Glutamatergic neuron (in vitro differentiated cells): ENCODE measurements at regions not wholly inside any gene's neighbourhood (a gene's known extent, or its start where the extent isn't known, plus 50 kb on each side); places are given as distances from the start of the nearest gene placed in this dataset.
"Not testable (repeated sequence)": the region's sequence is repeated elsewhere in the genome, so short reads cannot be mapped to it uniquely, and the experiment has no call there.

Source experiments
- DNase-seq: peaks from one replicate; pipeline ENCODE4 v3.0.0; 2022
- H3K27ac Mint-ChIP-seq: one replicate; pipeline ENCODE4 v1.8.0; 2020; ENCODE audit warnings: mild to moderate bottlenecking, mixed read lengths, inconsistent platforms; ENCODE audit not compliant: unreplicated experiment
- H3K27me3 Mint-ChIP-seq: one replicate; pipeline ENCODE4 v1.8.0; 2020; ENCODE audit warnings: mild to moderate bottlenecking, moderate library complexity, mixed read lengths, inconsistent platforms; ENCODE audit not compliant: unreplicated experiment
- H3K36me3 Mint-ChIP-seq: one replicate; pipeline ENCODE4 v1.8.0; 2020; ENCODE audit warnings: mild to moderate bottlenecking, mixed read lengths, inconsistent platforms; ENCODE audit not compliant: unreplicated experiment
- H3K4me1 Mint-ChIP-seq: one replicate; pipeline ENCODE4 v1.8.0; 2020; ENCODE audit warnings: mild to moderate bottlenecking, low read depth, mixed read lengths, inconsistent platforms; ENCODE audit not compliant: unreplicated experiment
- H3K4me3 Mint-ChIP-seq: one replicate; pipeline ENCODE4 v1.8.0; 2020; ENCODE audit warnings: mild to moderate bottlenecking, mixed read lengths, inconsistent platforms; ENCODE audit not compliant: unreplicated experiment
- H3K9me3 Mint-ChIP-seq: one replicate; pipeline ENCODE4 v1.8.0; 2020; ENCODE audit warnings: mild to moderate bottlenecking, moderate library complexity, mixed read lengths, inconsistent platforms; ENCODE audit not compliant: unreplicated experiment

DNA sequence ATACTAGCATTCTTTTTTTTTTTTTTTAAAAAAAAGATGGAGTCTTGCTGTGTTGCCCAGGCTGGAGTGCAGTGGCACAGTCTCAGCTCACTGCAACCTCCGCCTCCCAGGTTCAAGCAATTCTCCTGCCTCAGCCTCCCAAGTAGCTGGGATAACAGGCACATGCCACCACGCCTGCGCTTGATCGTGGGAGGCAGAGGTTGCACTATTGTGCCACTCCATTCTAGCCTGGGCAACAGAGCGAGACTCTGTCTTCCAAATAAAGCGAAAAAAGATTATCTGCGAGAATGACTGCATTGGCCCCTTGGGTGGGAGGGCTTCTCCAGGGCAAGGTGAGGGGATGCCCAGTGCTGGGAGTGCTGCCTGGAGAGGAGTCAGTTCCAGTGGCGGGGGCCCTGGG, 1357.1 kb downstream of the CDH12 start:
- not testable (repeated sequence) for H3K4me3 Mint-ChIP-seq, H3K9me3 Mint-ChIP-seq, H3K27me3 Mint-ChIP-seq, H3K36me3 Mint-ChIP-seq, DNase-seq, H3K4me1 Mint-ChIP-seq, H3K27ac Mint-ChIP-seq

- not testable (repeated sequence) for H3K27me3 Mint-ChIP-seq, DNase-seq, H3K4me3 Mint-ChIP-seq, H3K4me1 Mint-ChIP-seq, H3K9me3 Mint-ChIP-seq, H3K27ac Mint-ChIP-seq, H3K36me3 Mint-ChIP-seq
Measured at GRCh38 chr5:21495235-21495634, 1357.9 kb downstream of the CDH12 start.

DNA sequence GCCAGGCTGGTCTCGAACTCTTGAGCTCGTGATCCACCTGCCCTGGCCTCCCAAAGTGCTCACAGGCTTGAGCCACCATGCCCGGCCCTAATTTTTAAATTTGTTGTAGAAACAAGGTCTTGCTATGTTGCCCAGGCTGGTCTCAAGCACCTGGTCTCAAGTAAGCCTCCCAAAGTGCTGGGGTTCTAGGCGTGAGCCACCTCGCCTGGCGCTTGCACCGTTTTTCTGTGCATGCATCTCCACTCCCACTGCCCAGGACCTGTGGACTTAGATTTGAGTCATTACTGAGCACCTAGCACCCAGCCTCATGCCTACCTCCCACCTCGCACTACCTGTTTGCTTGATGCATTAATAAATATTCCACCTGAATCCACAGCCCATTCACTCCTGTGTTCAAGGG, 1359.1 kb downstream of the CDH12 start:
- not testable (repeated sequence) for H3K27ac Mint-ChIP-seq, H3K4me1 Mint-ChIP-seq, H3K4me3 Mint-ChIP-seq, H3K27me3 Mint-ChIP-seq, H3K9me3 Mint-ChIP-seq, DNase-seq, H3K36me3 Mint-ChIP-seq

DNA sequence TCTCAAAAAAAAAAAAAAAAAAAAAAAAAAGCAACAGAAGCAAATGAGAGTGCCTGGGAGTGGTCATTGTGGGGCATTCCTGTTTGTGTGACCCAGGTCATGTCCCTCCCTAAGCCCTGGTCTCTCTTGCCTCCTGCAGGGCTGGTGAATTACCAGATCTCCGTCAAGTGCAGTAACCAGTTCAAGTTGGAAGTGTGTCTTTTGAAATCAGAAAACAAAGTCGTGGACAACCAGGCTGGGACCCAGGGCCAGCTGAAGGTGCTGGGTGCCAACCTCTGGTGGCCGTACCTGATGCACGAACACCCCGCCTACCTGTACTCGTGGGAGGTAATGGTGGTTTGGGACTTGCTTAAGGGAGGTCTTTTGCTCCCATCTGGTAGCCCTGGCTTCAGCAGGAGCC, 1362.0 kb downstream of the CDH12 start:
- DNase-seq, H3K27me3 Mint-ChIP-seq, H3K9me3 Mint-ChIP-seq, H3K4me3 Mint-ChIP-seq, H3K36me3 Mint-ChIP-seq, H3K4me1 Mint-ChIP-seq, H3K27ac Mint-ChIP-seq: not testable (repeated sequence)

DNA sequence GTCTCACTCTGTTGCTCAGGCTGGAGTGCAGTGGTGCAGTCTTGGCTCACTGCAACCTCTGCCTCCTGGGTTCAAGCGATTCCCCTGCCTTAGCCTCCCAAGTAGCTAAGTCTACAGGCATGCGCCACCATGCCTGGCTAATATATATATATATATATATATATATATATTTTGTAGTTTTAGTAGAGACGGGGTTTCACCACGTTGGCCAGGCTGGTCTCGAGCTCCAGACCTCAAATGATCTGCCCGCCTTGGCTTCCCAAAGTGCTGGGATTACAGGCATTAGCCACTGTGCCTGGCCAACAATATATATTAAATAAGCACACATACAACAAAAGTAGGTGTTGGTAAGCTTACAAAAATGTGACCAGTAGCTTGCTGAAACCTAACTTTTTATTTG, 1364.3 kb downstream of the CDH12 start:
- H3K27ac Mint-ChIP-seq, H3K9me3 Mint-ChIP-seq, H3K4me1 Mint-ChIP-seq, H3K27me3 Mint-ChIP-seq, H3K4me3 Mint-ChIP-seq, DNase-seq, H3K36me3 Mint-ChIP-seq: not testable (repeated sequence)

GRCh38 chr5:21485458-21486000, 1367.6 kb downstream of the CDH12 start:
- H3K36me3 Mint-ChIP-seq, DNase-seq, H3K4me3 Mint-ChIP-seq, H3K4me1 Mint-ChIP-seq, H3K9me3 Mint-ChIP-seq, H3K27me3 Mint-ChIP-seq, H3K27ac Mint-ChIP-seq: not testable (repeated sequence)

DNA sequence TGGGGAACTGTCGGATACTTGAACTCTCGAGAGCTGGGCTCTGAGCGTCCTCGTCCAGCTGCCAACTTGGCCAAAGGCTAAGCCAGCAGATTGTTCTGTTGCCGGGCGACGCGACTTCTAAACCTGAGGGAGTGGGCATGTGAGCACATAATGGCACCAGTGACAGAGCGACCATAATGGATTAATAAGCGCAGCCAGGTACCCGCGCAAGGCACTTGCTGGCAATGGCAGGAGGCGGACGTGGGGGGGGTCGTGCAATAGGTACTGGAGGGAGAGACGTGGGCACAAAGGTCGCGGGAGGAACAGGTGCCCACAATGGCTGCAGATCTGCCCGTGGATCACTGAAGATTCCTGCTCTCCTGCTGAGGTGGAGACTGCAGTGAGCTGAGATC, 1368.7 kb downstream of the CDH12 start:
- not testable (repeated sequence) for H3K4me1 Mint-ChIP-seq, H3K27ac Mint-ChIP-seq, H3K9me3 Mint-ChIP-seq, H3K27me3 Mint-ChIP-seq, H3K36me3 Mint-ChIP-seq, DNase-seq, H3K4me3 Mint-ChIP-seq

DNA sequence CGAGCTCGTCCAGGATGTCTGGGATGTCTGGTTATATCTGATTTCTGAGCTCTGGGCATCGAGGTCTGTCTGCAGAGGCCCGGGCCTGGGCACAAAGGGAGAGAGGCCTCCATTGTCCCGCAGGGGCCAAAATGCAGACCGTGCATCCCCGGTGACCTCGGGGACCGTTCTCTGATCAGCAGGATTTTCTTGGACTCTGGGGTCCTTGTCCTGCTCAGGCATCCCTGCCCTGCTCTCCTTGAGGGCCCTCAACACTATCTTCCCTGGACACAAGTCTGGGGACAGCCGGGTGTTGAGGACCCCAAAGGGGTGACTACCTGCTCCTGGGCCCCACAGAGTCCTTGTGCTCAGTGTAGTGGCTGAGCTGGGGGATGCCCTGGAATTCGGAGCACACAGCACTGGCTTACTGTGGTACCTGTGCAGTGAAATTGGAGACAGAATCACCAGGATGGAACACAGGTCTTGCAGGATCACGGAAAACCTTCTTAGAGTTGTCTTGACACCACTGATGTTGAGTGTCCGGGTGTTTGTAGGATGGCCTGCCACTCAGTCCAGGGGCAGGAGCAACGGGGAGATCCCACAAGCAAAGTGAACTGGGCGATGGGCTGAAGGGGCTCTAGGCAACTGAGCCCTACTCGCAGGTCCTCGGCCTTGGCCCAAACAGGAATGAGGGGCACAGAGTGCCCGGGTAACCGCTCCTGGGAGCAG, 1369.2 kb downstream of the CDH12 start:
- H3K9me3 Mint-ChIP-seq, H3K4me3 Mint-ChIP-seq, H3K36me3 Mint-ChIP-seq, DNase-seq, H3K27me3 Mint-ChIP-seq, H3K4me1 Mint-ChIP-seq, H3K27ac Mint-ChIP-seq: not testable (repeated sequence)

DNA sequence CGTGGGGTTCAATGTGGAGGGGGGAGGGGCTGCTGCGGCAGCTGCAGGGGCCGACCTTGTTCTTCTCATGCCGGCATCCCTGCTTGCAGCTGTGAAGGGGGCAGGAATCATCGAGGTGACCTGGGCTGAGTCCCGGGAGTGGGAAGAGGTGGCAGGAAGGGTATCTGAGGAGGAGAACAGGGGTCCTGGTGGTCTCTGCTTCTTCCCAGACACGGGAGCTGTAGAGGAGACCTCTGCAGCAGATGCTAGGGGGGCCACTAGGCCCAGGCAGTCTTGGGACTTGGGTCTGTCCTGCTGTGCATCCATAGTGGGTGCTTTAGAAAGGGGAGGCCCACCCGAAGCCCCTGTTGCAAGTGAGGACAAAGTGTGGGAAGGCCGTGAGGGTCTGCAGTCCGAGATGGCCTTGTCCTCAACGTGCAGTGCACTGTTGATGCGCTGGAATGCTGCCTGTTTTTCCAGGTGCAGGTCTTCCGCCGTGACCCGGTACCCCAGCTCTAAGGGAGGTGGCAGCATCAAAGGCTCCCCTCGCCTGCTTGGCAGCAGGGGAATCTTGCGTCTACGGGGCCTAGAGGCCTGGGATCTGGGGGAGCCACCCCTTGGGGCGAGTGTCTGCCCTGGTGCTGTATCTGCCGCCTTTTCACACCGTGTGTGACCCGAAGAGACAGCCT, 1370.0 kb downstream of the CDH12 start:
- H3K27me3 Mint-ChIP-seq, H3K27ac Mint-ChIP-seq, H3K4me3 Mint-ChIP-seq, DNase-seq, H3K4me1 Mint-ChIP-seq, H3K9me3 Mint-ChIP-seq, H3K36me3 Mint-ChIP-seq: not testable (repeated sequence)

DNA sequence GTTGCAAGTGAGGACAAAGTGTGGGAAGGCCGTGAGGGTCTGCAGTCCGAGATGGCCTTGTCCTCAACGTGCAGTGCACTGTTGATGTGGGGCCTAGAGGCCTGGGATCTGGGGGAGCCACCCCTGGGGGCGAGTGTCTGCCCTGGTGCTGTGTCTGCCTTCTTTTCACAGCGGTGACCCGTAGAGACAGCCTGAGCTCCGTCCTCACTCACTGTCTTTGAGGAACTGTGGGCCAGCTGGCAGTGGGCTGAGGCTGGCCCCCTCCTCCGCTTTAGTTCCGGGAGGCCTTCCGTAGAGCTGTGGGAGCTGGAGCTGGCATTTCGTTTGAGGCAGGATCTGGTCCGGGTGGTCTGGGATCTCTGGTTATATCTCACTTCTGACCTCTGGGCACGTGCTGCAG, 1370.6 kb downstream of the CDH12 start:
- not testable (repeated sequence) for H3K9me3 Mint-ChIP-seq, H3K4me3 Mint-ChIP-seq, H3K4me1 Mint-ChIP-seq, H3K27me3 Mint-ChIP-seq, DNase-seq, H3K27ac Mint-ChIP-seq, H3K36me3 Mint-ChIP-seq

DNA sequence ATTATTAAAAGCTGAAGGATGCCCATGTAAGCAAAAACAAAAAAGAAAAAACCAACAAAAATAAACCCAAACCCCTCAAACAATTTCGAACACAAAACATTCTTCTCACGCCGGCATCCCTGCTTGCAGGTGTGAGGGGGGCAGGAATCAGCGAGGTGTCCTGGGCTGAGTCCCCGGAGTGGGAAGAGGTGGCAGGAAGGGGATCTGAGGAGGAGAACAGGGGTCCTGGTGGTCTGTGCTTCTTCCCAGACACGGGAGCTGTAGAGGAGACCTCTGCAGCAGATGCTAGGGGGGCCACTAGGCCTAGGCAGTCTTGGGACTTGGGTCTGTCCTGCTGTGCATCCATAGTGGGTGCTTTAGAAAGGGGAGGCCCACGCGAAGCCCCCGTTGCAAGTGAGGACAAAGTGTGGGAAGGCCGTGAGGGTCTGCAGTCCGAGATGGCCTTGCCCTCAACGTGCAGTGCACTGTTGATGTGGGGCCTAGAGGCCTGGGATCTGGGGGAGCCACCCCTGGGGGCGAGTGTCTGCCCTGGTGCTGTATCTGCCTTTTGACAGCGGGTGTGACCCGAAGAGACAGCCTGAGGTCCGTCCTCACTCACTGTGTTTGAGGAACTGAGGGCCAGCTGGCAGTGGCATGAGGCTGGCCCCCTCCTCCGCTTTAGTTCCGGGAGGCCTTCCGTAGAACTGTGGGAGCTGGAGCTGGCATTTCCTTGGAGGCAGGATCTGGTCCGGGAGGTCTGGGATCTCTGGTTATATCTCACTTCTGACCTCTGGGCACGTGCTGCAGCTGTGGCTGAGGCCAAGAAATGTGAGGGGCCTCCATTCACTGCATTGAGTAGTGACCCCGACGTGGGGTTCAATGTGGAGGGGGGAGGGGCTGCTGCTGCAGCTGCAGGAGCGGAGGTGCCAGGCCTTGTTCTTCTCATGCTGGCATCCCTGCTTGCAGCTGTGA, 1371.5 kb downstream of the CDH12 start:
- not testable (repeated sequence) for H3K36me3 Mint-ChIP-seq, H3K27ac Mint-ChIP-seq, H3K27me3 Mint-ChIP-seq, H3K9me3 Mint-ChIP-seq, DNase-seq, H3K4me1 Mint-ChIP-seq, H3K4me3 Mint-ChIP-seq

DNA sequence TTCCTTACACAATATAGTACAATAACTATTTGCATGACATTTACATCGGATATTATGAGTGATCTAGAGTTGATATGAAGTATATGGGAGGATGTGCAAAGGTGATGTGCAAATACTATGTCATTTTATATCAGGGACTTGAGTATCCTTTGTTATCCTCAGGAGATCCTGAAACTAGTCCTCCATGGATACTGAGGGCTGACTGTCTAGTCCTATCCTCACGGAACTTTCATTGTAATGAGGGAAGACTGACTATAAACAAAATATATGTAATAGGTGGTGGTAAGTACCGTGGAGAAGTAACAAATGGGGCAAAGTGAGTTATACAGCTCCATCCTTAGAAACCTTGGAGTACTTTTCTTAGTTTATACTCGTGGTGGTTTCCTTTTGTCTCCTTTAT, 1373.1 kb downstream of the CDH12 start:
- not testable (repeated sequence) for DNase-seq, H3K27ac Mint-ChIP-seq, H3K4me3 Mint-ChIP-seq, H3K9me3 Mint-ChIP-seq, H3K4me1 Mint-ChIP-seq, H3K27me3 Mint-ChIP-seq, H3K36me3 Mint-ChIP-seq
